ENCODE measurements at regions not wholly inside any gene's neighbourhood (a gene's known extent, or its start where the extent isn't known, plus 50 kb on each side); places are given as distances from the start of the nearest gene placed in this dataset.
"Not testable (repeated sequence)": the region's sequence is repeated elsewhere in the genome, so short reads cannot be mapped to it uniquely, and the experiment has no call there.

- H3K36me3 ChIP-seq (ENCODE audit: control insufficient read depth, insufficient read depth, low read length): no peaks in the 10 kb centered on the region
- no peaks in the 10 kb centered on the region for H3K27me3 ChIP-seq (ENCODE audit: control insufficient read depth, insufficient read depth, low read length)
- DNase-seq (ENCODE audit: low read depth in 4 of 6, low spot score in 6 of 6): no peak
- no peak overlapping the region for H3K27ac ChIP-seq (ENCODE audit: low read depth, low read length)
- no peaks in the 10 kb centered on the region for H3K9me3 ChIP-seq (ENCODE audit: control insufficient read depth, insufficient read depth, low read length)
- WGBS (ENCODE audit: insufficient coverage): 77% methylated on average over 27 of the region's 27 CpGs
- no peak overlapping the region for H3K4me3 ChIP-seq (ENCODE audit: low read depth, low read length)
- no peaks in the 10 kb centered on the region for H3K4me1 ChIP-seq (ENCODE audit: control insufficient read depth, insufficient read depth, low read length)
Observed at GRCh38 chr7:156504687-156505545, 135.7 kb upstream of the RNF32 start.

- H3K4me3 ChIP-seq (ENCODE audit: low read depth, low read length): no peak overlapping the region
- no peak for DNase-seq (ENCODE audit: low read depth in 4 of 6, low spot score in 6 of 6)
- no peaks in the 10 kb centered on the region for H3K27me3 ChIP-seq (ENCODE audit: control insufficient read depth, insufficient read depth, low read length)
- H3K27ac ChIP-seq (ENCODE audit: low read depth, low read length): no peak overlapping the region
- WGBS (ENCODE audit: insufficient coverage): 97% methylated on average over 16 of the region's 17 CpGs
- H3K36me3 ChIP-seq (ENCODE audit: control insufficient read depth, insufficient read depth, low read length): no peaks in the 10 kb centered on the region
- H3K9me3 ChIP-seq (ENCODE audit: control insufficient read depth, insufficient read depth, low read length): no peaks in the 10 kb centered on the region
- H3K4me1 ChIP-seq (ENCODE audit: control insufficient read depth, insufficient read depth, low read length): no peaks in the 10 kb centered on the region
Observed at GRCh38 chr7:156504006-156504405, 136.6 kb upstream of the RNF32 start.

GRCh38 chr7:156503196-156503595 is 137.4 kb upstream of the RNF32 start:
- Histone ChIP-seq H3K9me3 (ENCODE audit: control insufficient read depth, insufficient read depth, low read length) (no peaks in the 10 kb centered on the region), H3K27ac (ENCODE audit: low read depth, low read length) (no peak overlapping the region), H3K4me3 (ENCODE audit: low read depth, low read length) (no peak overlapping the region), H3K36me3 (ENCODE audit: control insufficient read depth, insufficient read depth, low read length) (no peaks in the 10 kb centered on the region), H3K4me1 (ENCODE audit: control insufficient read depth, insufficient read depth, low read length) (no peaks in the 10 kb centered on the region), H3K27me3 (ENCODE audit: control insufficient read depth, insufficient read depth, low read length) (no peaks in the 10 kb centered on the region)
- 27% methylated on average over 1 of the region's 7 CpGs for WGBS (ENCODE audit: insufficient coverage)
- no peak for DNase-seq (ENCODE audit: low read depth in 4 of 6, low spot score in 6 of 6)

DNA sequence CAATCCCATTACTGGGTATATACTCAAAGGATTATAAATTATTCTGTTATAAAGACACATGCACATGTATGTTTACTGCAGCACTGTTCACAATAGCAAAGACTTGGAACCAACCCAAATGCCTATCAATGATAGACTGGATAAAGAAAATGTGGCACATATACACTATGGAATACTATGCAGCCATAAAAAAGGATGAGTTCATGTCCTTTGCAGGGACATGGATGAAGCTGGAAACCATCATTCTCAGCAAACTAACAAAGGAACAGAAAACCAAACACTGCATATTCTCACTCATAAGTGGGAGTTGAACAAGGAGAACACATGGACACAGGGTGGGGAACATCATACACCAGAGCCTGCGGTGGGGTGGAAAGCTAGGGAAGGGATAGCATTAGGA is 138.8 kb upstream of the RNF32 start:
- H3K27ac ChIP-seq (ENCODE audit: low read depth, low read length); H3K4me1 ChIP-seq (ENCODE audit: control insufficient read depth, insufficient read depth, low read length); H3K9me3 ChIP-seq (ENCODE audit: control insufficient read depth, insufficient read depth, low read length); DNase-seq (ENCODE audit: low read depth in 4 of 6, low spot score in 6 of 6); H3K36me3 ChIP-seq (ENCODE audit: control insufficient read depth, insufficient read depth, low read length); H3K27me3 ChIP-seq (ENCODE audit: control insufficient read depth, insufficient read depth, low read length); H3K4me3 ChIP-seq (ENCODE audit: low read depth, low read length): not testable (repeated sequence)
- WGBS (ENCODE audit: insufficient coverage): no CpG with 5 or more reads among the region's 1 CpG

GRCh38 chr7:156499247-156499881 is 141.2 kb upstream of the RNF32 start:
- no peaks in the 10 kb centered on the region for H3K9me3 ChIP-seq (ENCODE audit: control insufficient read depth, insufficient read depth, low read length)
- H3K4me3 ChIP-seq (ENCODE audit: low read depth, low read length): no peak overlapping the region
- no peaks in the 10 kb centered on the region for H3K4me1 ChIP-seq (ENCODE audit: control insufficient read depth, insufficient read depth, low read length)
- WGBS (ENCODE audit: insufficient coverage): 89% methylated on average over 10 of the region's 12 CpGs
- H3K27me3 ChIP-seq (ENCODE audit: control insufficient read depth, insufficient read depth, low read length): no peaks in the 10 kb centered on the region
- no peak overlapping the region for H3K27ac ChIP-seq (ENCODE audit: low read depth, low read length)
- no peak for DNase-seq (ENCODE audit: low read depth in 4 of 6, low spot score in 6 of 6)
- H3K36me3 ChIP-seq (ENCODE audit: control insufficient read depth, insufficient read depth, low read length): no peaks in the 10 kb centered on the region

DNA sequence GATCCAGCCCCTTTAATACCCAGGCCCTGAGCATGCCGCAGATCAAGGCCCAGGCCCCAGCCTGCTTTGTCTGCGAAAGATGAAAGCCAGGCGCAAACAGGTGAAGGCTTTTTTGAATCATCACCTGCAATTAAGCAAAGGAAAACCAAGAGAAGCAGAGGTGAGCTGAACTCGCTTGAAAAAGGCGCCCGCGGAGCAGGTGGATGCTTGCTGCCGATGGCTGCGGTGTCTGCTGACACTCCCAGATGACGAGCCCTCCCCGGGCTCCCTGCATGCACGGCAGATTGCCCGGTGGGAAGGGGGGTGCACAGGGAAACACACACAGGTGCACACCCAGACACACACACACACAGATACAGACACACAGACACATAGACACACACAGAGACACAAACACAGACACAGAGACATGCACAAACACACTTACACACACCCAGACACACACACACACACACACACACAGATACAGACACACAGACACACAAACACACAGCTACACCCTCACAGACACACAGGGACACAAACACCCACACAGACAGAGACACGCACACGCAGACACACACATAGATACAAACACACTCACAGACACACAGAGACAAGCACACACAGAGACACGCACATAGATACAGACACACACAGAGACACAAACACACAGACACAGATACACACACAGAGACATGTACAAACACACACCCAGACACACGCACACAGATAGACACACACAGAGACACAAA is 142.6 kb upstream of the RNF32 start:
- Histone ChIP-seq H3K36me3 (ENCODE audit: control insufficient read depth, insufficient read depth, low read length) (no peaks in the 10 kb centered on the region), H3K27me3 (ENCODE audit: control insufficient read depth, insufficient read depth, low read length) (no peaks in the 10 kb centered on the region), H3K4me1 (ENCODE audit: control insufficient read depth, insufficient read depth, low read length) (no peaks in the 10 kb centered on the region), H3K4me3 (ENCODE audit: low read depth, low read length) (no peak overlapping the region), H3K27ac (ENCODE audit: low read depth, low read length) (no peak overlapping the region), H3K9me3 (ENCODE audit: control insufficient read depth, insufficient read depth, low read length) (no peaks in the 10 kb centered on the region)
- no peak for DNase-seq (ENCODE audit: low read depth in 4 of 6, low spot score in 6 of 6)
- WGBS (ENCODE audit: insufficient coverage): 75% methylated on average over 10 of the region's 17 CpGs

DNA sequence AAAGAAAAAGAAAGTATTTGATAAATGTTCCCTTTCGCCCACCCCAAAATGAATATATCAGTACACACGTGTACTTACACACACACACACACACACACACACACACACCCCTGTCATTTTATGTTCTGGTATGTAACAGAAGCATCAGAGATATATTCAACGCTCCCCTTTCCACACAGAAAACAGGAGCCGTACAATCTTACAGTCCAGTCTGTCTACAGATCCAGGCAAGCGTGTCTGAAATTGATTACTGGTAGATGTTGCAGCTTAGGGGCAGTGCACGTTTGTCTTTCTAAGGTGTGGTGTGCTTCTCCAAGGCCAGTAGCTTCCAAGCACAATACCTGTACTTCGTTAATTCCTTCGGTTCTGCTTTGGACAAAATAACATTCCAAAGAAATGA is 143.7 kb upstream of the RNF32 start:
- Histone ChIP-seq H3K27me3 (ENCODE audit: control insufficient read depth, insufficient read depth, low read length) (no peaks in the 10 kb centered on the region), H3K36me3 (ENCODE audit: control insufficient read depth, insufficient read depth, low read length) (no peaks in the 10 kb centered on the region), H3K4me3 (ENCODE audit: low read depth, low read length) (no peak overlapping the region), H3K9me3 (ENCODE audit: control insufficient read depth, insufficient read depth, low read length) (no peaks in the 10 kb centered on the region), H3K27ac (ENCODE audit: low read depth, low read length) (no peak overlapping the region), H3K4me1 (ENCODE audit: control insufficient read depth, insufficient read depth, low read length) (no peaks in the 10 kb centered on the region)
- DNase-seq (ENCODE audit: low read depth in 4 of 6, low spot score in 6 of 6): no peak
- WGBS (ENCODE audit: insufficient coverage): no CpG with 5 or more reads among the region's 8 CpGs

GRCh38 chr7:156496363-156496769 is 144.2 kb upstream of the RNF32 start:
- Histone ChIP-seq H3K27ac (ENCODE audit: low read depth, low read length) (no peak overlapping the region), H3K4me3 (ENCODE audit: low read depth, low read length) (no peak overlapping the region), H3K27me3 (ENCODE audit: control insufficient read depth, insufficient read depth, low read length) (no peaks in the 10 kb centered on the region), H3K4me1 (ENCODE audit: control insufficient read depth, insufficient read depth, low read length) (no peaks in the 10 kb centered on the region), H3K9me3 (ENCODE audit: control insufficient read depth, insufficient read depth, low read length) (no peaks in the 10 kb centered on the region), H3K36me3 (ENCODE audit: control insufficient read depth, insufficient read depth, low read length) (no peaks in the 10 kb centered on the region)
- peak in 1 of 6 donors; percentile 73 for DNase-seq (ENCODE audit: low read depth in 4 of 6, low spot score in 6 of 6)
- no CpG with 5 or more reads among the region's 8 CpGs for WGBS (ENCODE audit: insufficient coverage)

GRCh38 chr7:156494960-156495359 is 145.6 kb upstream of the RNF32 start:
- Histone ChIP-seq H3K4me1 (ENCODE audit: control insufficient read depth, insufficient read depth, low read length) (no peaks in the 10 kb centered on the region), H3K36me3 (ENCODE audit: control insufficient read depth, insufficient read depth, low read length) (no peaks in the 10 kb centered on the region), H3K27ac (ENCODE audit: low read depth, low read length) (no peak overlapping the region), H3K9me3 (ENCODE audit: control insufficient read depth, insufficient read depth, low read length) (no peaks in the 10 kb centered on the region), H3K4me3 (ENCODE audit: low read depth, low read length) (no peak overlapping the region), H3K27me3 (ENCODE audit: control insufficient read depth, insufficient read depth, low read length) (no peaks in the 10 kb centered on the region)
- WGBS (ENCODE audit: insufficient coverage): 97% methylated on average over 5 of the region's 5 CpGs
- DNase-seq (ENCODE audit: low read depth in 4 of 6, low spot score in 6 of 6): no peak

Data from spinal cord (tissue), 9 donors.